GM12873 (cell line): ENCODE measurements at regions not wholly inside any gene's neighbourhood (a gene's known extent, or its start where the extent isn't known, plus 50 kb on each side); places are given as distances from the start of the nearest gene placed in this dataset.

ENCODE experiments used
- CTCF ChIP-seq: IDR thresholded peaks from 2 replicates; pipeline ENCODE4 v1.5.1; 2012; ENCODE audit warnings: low read depth, mild to moderate bottlenecking, moderate library complexity, low read length, control low read depth; ENCODE audit not compliant: insufficient read depth; ENCODE audit errors: missing control alignments

- TF ChIP-seq CTCF: no peak
Observed at GRCh38 chr2:207385076-207385475, 144.7 kb upstream of the CREB1 start.

GRCh38 chr2:207385903-207386302, 143.9 kb upstream of the CREB1 start:
- no peak for TF ChIP-seq CTCF

GRCh38 chr2:207387001-207387571, 142.7 kb upstream of the CREB1 start:
- TF ChIP-seq CTCF: no peak

- TF ChIP-seq CTCF: no peak
Observed at GRCh38 chr2:207390302-207391095, 139.3 kb upstream of the CREB1 start.

- no peak for TF ChIP-seq CTCF
Observed at GRCh38 chr2:207394203-207394781, 135.5 kb upstream of the CREB1 start.

GRCh38 chr2:207394812-207395534, 134.8 kb upstream of the CREB1 start:
- no peak for TF ChIP-seq CTCF
